Spleen (tissue), 7 donors: ENCODE measurements at regions not wholly inside any gene's neighbourhood (a gene's known extent, or its start where the extent isn't known, plus 50 kb on each side); places are given as distances from the start of the nearest gene placed in this dataset.

Source experiments
- CTCF ChIP-seq, 11 experiments: fragments of 200-600 bp in 7 of 11; fragments of 450-650 bp in 4 of 11; sonication (generic) in 4 of 11; IDR thresholded peaks in 8 of 11; conservative IDR thresholded peaks in 3 of 11; 1 replicate in 7 of 11; 2 replicates in 4 of 11; pipeline versions ENCODE4 v1.4.0 to v1.8.0; 2016 to 2021; ENCODE audit warnings: antibody characterized with exemption in 11 of 11, inconsistent platforms in 4 of 11, mild to moderate bottlenecking in 1 of 11
- POLR2A ChIP-seq, 3 donors: fragments of 450-650 bp; IDR thresholded peaks; one replicate each; pipeline ENCODE4 v1.5.1; 2017; ENCODE audit warnings: antibody characterized with exemption in 3 of 3, mild to moderate bottlenecking in 1 of 3
- POLR2AphosphoS5 ChIP-seq, 3 donors: sonication (generic); formaldehyde crosslinking; IDR thresholded peaks; one replicate each; pipeline ENCODE4 v1.5.1; 2017; ENCODE audit warnings: antibody characterized with exemption in 3 of 3
- donor health status: DM: no; HTN: no; CAD: no; lungs with moderate emphysema.
- donor health status: DM: no; HTN: no; CAD: no.
- donor health status: DM: no; HTN: no; CAD: no.

DNA sequence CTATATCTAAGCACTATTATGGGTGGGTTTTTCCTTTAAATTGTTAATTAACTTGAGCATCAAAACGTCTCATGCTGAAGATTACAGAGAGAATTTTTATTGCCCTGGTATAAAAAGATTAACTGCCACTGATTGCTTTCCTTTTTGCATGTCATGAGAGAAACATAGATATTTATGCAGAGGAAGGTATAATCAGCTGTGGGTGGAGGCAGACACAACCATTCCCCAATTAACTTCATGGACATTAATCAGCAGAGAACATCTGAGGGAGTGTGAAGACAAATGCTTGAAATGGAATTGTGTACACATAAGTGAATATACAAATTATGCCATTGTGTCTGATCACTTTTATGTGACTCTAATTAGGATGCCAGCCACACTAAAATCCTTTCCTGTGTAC, 115.2 kb upstream of the CPHXL start:
- no peak for TF ChIP-seq CTCF (IDR thresholded peaks at IDR 0.05 in 8 of 11, conservative IDR thresholded peaks at IDR 0.05 in 3 of 11)
- TF ChIP-seq POLR2A (IDR thresholded peaks at IDR 0.05) = no peak
- TF ChIP-seq POLR2AphosphoS5 (IDR thresholded peaks at IDR 0.05) = no peak
